ENCODE measurements at regions not wholly inside any gene's neighbourhood (a gene's known extent, or its start where the extent isn't known, plus 50 kb on each side); places are given as distances from the start of the nearest gene placed in this dataset.

DNA sequence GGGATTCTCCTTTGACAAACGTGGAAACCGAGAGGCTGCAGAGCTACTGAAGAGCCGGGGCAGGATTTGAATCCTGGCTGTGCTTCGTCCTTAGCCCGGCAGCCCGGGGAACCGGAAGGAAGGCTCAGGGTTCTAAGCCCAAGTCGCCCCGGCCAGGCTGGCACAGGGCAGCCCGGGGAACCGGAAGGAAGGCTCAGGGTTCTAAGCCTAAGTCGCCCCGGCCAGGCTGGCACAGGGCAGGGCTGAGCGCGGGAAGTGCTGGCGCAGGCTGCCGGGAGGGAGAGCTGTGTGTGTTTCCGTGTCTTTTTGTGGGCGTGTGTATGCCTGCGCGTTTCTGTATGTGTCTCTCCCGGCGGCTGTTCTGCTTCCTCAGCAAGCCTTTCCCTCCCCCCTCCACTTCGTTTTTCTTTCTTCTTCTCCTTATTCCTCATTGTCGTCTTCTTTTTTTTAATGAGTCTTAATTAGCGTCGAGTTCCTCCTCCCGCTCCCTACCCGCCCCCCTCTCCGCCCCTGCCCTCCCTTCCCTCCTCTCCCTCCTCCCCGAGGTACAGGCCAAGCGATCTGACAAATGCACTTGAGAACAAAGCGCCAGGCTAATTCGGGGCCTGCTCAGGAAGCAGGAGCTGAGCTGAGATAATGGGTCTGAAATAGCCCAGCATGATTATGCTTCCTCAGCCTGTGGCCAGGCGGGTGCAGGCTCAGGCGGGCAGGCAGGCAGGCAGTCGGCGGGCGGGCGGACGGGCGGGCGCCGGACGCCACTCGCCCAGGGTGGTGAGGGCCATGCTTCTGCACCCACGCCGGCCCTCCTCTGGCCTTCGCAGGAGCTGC is 65.9 kb downstream of the EFNB1 start:
- Histone ChIP-seq H3K27ac (ENCODE audit: low read depth, low read length) (no peak overlapping the region), H3K4me3 (ENCODE audit: low read length) (no peak overlapping the region), H3K79me2 (ENCODE audit: control insufficient read depth, low read length) (no peaks in the 10 kb centered on the region), H3K4me1 (ENCODE audit: control insufficient read depth, low read length) (no peaks in the 10 kb centered on the region), H3K9me3 (ENCODE audit: control insufficient read depth, insufficient read depth, low read length) (no peaks in the 10 kb centered on the region), H3K9me2 (replicated peaks; ENCODE audit: control insufficient read depth, low read length) (no peaks in the 10 kb centered on the region), H4K20me1 (ENCODE audit: control insufficient read depth, insufficient read depth, low read depth, low read length) (no peaks in the 10 kb centered on the region), H3K4me2 (ENCODE audit: low read length) (no peak overlapping the region), H3K36me3 (ENCODE audit: control insufficient read depth, low read length) (no peaks in the 10 kb centered on the region), H3K27me3 (ENCODE audit: control insufficient read depth, low read length) (no peaks in the 10 kb centered on the region), H3F3A (ENCODE audit: control insufficient read depth, insufficient read depth) (no peaks in the 10 kb centered on the region)
- TF ChIP-seq, protein P1, sequence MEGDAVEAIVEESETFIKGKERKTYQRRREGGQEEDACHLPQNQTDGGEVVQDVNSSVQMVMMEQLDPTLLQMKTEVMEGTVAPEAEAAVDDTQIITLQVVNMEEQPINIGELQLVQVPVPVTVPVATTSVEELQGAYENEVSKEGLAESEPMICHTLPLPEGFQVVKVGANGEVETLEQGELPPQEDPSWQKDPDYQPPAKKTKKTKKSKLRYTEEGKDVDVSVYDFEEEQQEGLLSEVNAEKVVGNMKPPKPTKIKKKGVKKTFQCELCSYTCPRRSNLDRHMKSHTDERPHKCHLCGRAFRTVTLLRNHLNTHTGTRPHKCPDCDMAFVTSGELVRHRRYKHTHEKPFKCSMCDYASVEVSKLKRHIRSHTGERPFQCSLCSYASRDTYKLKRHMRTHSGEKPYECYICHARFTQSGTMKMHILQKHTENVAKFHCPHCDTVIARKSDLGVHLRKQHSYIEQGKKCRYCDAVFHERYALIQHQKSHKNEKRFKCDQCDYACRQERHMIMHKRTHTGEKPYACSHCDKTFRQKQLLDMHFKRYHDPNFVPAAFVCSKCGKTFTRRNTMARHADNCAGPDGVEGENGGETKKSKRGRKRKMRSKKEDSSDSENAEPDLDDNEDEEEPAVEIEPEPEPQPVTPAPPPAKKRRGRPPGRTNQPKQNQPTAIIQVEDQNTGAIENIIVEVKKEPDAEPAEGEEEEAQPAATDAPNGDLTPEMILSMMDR (IDR thresholded peaks at IDR 0.05; ENCODE audit: low read depth, low read length, poor library complexity, severe bottlenecking), result no peak
- TF ChIP-seq EZH2phosphoT487 (IDR thresholded peaks at IDR 0.05; ENCODE audit: borderline replicate concordance, low read length), result no peak

DNA sequence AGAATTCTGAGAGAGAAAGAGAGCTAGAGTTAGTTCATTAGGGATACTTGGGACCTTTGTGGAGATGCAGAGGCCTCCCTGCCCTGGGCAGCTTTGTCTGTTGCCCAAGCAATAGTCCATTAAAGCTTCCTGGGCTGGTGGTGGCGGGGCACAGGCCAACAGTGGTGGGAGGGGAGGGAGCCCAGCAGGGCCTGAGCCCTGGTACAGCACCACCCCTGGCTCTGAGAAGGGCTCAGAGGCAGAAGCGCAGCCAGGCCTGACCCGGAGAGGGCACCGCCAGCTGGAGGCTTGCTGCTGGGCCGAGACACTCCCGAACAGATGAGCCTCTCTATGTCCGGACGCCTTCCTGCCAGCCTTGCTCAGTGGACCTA is 65.3 kb downstream of the EFNB1 start:
- no peaks in the 10 kb centered on the region for H3F3A ChIP-seq (ENCODE audit: control insufficient read depth, insufficient read depth)
- no peak overlapping the region for H3K4me2 ChIP-seq (ENCODE audit: low read length)
- H4K20me1 ChIP-seq (ENCODE audit: control insufficient read depth, insufficient read depth, low read depth, low read length), result no peaks in the 10 kb centered on the region
- no peaks in the 10 kb centered on the region for H3K27me3 ChIP-seq (ENCODE audit: control insufficient read depth, low read length)
- H3K4me3 ChIP-seq (ENCODE audit: low read length), result no peak overlapping the region
- H3K4me1 ChIP-seq (ENCODE audit: control insufficient read depth, low read length), result no peaks in the 10 kb centered on the region
- H3K79me2 ChIP-seq (ENCODE audit: control insufficient read depth, low read length), result no peaks in the 10 kb centered on the region
- no peaks in the 10 kb centered on the region for H3K9me2 ChIP-seq (replicated peaks; ENCODE audit: control insufficient read depth, low read length)
- no peaks in the 10 kb centered on the region for H3K36me3 ChIP-seq (ENCODE audit: control insufficient read depth, low read length)
- H3K9me3 ChIP-seq (ENCODE audit: control insufficient read depth, insufficient read depth, low read length), result no peaks in the 10 kb centered on the region
- TF ChIP-seq EZH2phosphoT487 (IDR thresholded peaks at IDR 0.05; ENCODE audit: borderline replicate concordance, low read length), result no peak
- TF ChIP-seq, protein P1 (IDR thresholded peaks at IDR 0.05; ENCODE audit: low read depth, low read length, poor library complexity, severe bottlenecking), result no peak
- no peak overlapping the region for H3K27ac ChIP-seq (ENCODE audit: low read depth, low read length)

DNA sequence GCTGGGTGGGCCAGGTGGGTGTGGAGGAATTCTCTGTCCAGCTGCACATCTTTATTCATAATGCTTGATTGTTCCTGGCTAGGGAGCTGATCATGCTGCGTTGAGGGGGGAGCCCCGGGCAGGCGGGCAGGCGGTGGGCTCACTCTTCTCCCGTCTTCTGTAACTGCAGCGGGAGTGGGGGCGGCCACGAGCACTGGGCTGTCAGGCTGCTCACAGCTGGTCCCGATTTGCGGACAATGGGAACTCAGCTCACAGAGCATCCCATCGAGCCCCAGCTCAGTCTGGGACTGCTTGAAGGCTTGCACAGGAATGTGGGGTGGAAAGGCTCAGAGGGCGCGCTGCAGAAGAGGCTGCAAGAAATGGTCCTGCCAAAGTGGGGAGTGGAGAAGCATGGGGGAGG is 63.8 kb downstream of the EFNB1 start:
- Histone ChIP-seq H4K20me1 (ENCODE audit: control insufficient read depth, insufficient read depth, low read depth, low read length) (no peaks in the 10 kb centered on the region), H3K9me3 (ENCODE audit: control insufficient read depth, insufficient read depth, low read length) (no peaks in the 10 kb centered on the region), H3K4me1 (ENCODE audit: control insufficient read depth, low read length) (no peaks in the 10 kb centered on the region), H3K9me2 (replicated peaks; ENCODE audit: control insufficient read depth, low read length) (no peaks in the 10 kb centered on the region), H3K27me3 (ENCODE audit: control insufficient read depth, low read length) (no peaks in the 10 kb centered on the region), H3K4me3 (ENCODE audit: low read length) (no peak overlapping the region), H3K36me3 (ENCODE audit: control insufficient read depth, low read length) (no peaks in the 10 kb centered on the region), H3K27ac (ENCODE audit: low read depth, low read length) (no peak overlapping the region), H3K79me2 (ENCODE audit: control insufficient read depth, low read length) (no peaks in the 10 kb centered on the region), H3K4me2 (ENCODE audit: low read length) (no peak overlapping the region), H3F3A (ENCODE audit: control insufficient read depth, insufficient read depth) (no peaks in the 10 kb centered on the region)
- TF ChIP-seq EZH2phosphoT487 (IDR thresholded peaks at IDR 0.05; ENCODE audit: borderline replicate concordance, low read length), result no peak
- TF ChIP-seq, protein P1 (IDR thresholded peaks at IDR 0.05; ENCODE audit: low read depth, low read length, poor library complexity, severe bottlenecking), result no peak

Data from DOHH2 (cell line).